Endothelial cell of umbilical vein (primary cell): ENCODE measurements at regions not wholly inside any gene's neighbourhood (a gene's known extent, or its start where the extent isn't known, plus 50 kb on each side); places are given as distances from the start of the nearest gene placed in this dataset.

Source experiments
- BruUV-seq: library from RNA; stranded (reverse); fragments of 400-500 nt; replicated peaks from 2 replicates; lab custom pipeline; 2021; lab: Mats Ljungman, UMichigan
- CTCF ChIA-PET: fragments of 300-600, 350-600 bp; sonication (Branson Sonifier 250); formaldehyde crosslinking; loops from one replicate; lab custom pipeline; 2021; ENCODE audit warnings: antibody characterized with exemption, inconsistent platforms; lab: Charles Lee
- POLR2A ChIA-PET: fragments of 300-600, 350-600 bp; sonication (Branson Sonifier 250); formaldehyde crosslinking; loops from one replicate; lab custom pipeline; 2021; ENCODE audit warnings: antibody characterized with exemption, inconsistent platforms; lab: Charles Lee
- DNase-seq: peaks from one replicate; pipeline ENCODE4 v3.0.0-alpha.2; 2011; ENCODE audit warnings: low read depth, low spot score
- FAIRE-seq: peaks from 2 replicates; lab custom pipeline; 2011; peaks lifted over from hg19 to GRCh38; lab: Jason Lieb, UNC
- H2AFZ ChIP-seq: 2 replicates; pipeline ENCODE4 v1.6.0; 2012; ENCODE audit warnings: low read depth, low read length, control low read depth, inconsistent platforms
- H3K27ac ChIP-seq: 2 replicates; pipeline ENCODE4 v1.5.1; 2011; ENCODE audit warnings: low read depth, mild to moderate bottlenecking, control low read depth, low read length, moderate library complexity; ENCODE audit not compliant: insufficient read depth
- H3K27me3 ChIP-seq, 2 experiments: 2 replicates each; pipeline versions ENCODE4 v1.6.0 to v1.6.1; 2011; ENCODE audit warnings: low read length in 2 of 2, mixed read lengths in 1 of 2; ENCODE audit not compliant: control insufficient read depth in 2 of 2, insufficient read depth in 2 of 2
- H3K36me3 ChIP-seq, 2 experiments: 2 replicates in 1 of 2; 3 replicates in 1 of 2; pipeline ENCODE4 v1.5.1; 2011; ENCODE audit warnings: low read length in 2 of 2, mild to moderate bottlenecking in 1 of 2, moderate library complexity in 1 of 2; ENCODE audit not compliant: control insufficient read depth in 2 of 2, insufficient read depth in 2 of 2; ENCODE audit errors: extremely low read depth in 1 of 2
- H3K4me1 ChIP-seq: 3 replicates; pipeline ENCODE4 v1.5.1; 2011; ENCODE audit warnings: mild to moderate bottlenecking, low read length; ENCODE audit not compliant: control insufficient read depth, insufficient read depth; ENCODE audit errors: extremely low read depth
- H3K4me2 ChIP-seq: 2 replicates; pipeline ENCODE4 v1.6.1; 2011; ENCODE audit warnings: low read length, control low read depth, mixed read lengths; ENCODE audit not compliant: insufficient read depth
- H3K4me3 ChIP-seq, 3 experiments: fragments of 200-600 bp in 1 of 3; sonication (generic), shearing (Covaris generic) in 1 of 3; replicated peaks in 1 of 3; 2 replicates each; pipeline ENCODE4 v1.5.1; 2011 to 2016; ENCODE audit warnings: control low read depth in 3 of 3, low read length in 3 of 3, mild to moderate bottlenecking in 2 of 3, inconsistent platforms in 1 of 3, low read depth in 1 of 3, moderate library complexity in 1 of 3; ENCODE audit not compliant: insufficient read depth in 1 of 3
- H3K79me2 ChIP-seq: 2 replicates; pipeline ENCODE4 v1.6.0; 2012; ENCODE audit warnings: low read length, inconsistent platforms; ENCODE audit not compliant: control insufficient read depth, insufficient read depth
- H3K9ac ChIP-seq: replicated peaks from 2 replicates; pipeline ENCODE3; 2011; ENCODE audit warnings: low read length, control low read depth; ENCODE audit not compliant: insufficient read depth; ENCODE audit errors: extremely low read depth
- H3K9me1 ChIP-seq: replicated peaks from 3 replicates; pipeline ENCODE4 v1.6.0; 2011; ENCODE audit warnings: mild to moderate bottlenecking, low read length; ENCODE audit not compliant: control insufficient read depth, insufficient read depth; ENCODE audit errors: extremely low read depth
- H3K9me3 ChIP-seq: replicated peaks from 2 replicates; pipeline ENCODE4 v1.5.1; 2012; ENCODE audit warnings: low read length, inconsistent platforms; ENCODE audit not compliant: control insufficient read depth, insufficient read depth
- H4K20me1 ChIP-seq: replicated peaks from 2 replicates; pipeline ENCODE3; 2011; ENCODE audit warnings: mild to moderate bottlenecking, low read length; ENCODE audit not compliant: control insufficient read depth, insufficient read depth; ENCODE audit errors: extremely low read depth
- CTCF ChIP-seq, 2 donors: IDR thresholded peaks; 1 replicate in 1 of 2; 2 replicates in 1 of 2; pipeline ENCODE4 v1.5.1; 2011; ENCODE audit warnings: low read length in 2 of 2, mild to moderate bottlenecking in 2 of 2, moderate library complexity in 2 of 2, control low read depth in 1 of 2, inconsistent platforms in 1 of 2, low read depth in 1 of 2; ENCODE audit not compliant: insufficient read depth in 1 of 2; ENCODE audit errors: extremely low read depth in 1 of 2
- EZH2 ChIP-seq: IDR thresholded peaks from 2 replicates; pipeline ENCODE4 v1.6.1; 2012; ENCODE audit warnings: borderline replicate concordance, low read depth, mild to moderate bottlenecking, moderate library complexity, low read length, inconsistent platforms; ENCODE audit not compliant: severe bottlenecking
- FOS ChIP-seq: IDR thresholded peaks from 2 replicates; pipeline ENCODE4 v1.6.1; 2011; ENCODE audit warnings: mild to moderate bottlenecking, low read length, moderate library complexity, borderline replicate concordance; ENCODE audit not compliant: insufficient read depth
- GATA2 ChIP-seq: IDR thresholded peaks from 2 replicates; pipeline ENCODE4 v1.7.0; 2011; ENCODE audit warnings: low read depth, mild to moderate bottlenecking, moderate library complexity, mixed read lengths, low read length; ENCODE audit not compliant: insufficient read length, insufficient read depth
- JUN ChIP-seq: IDR thresholded peaks from 2 replicates; pipeline ENCODE4 v1.6.1; 2011; ENCODE audit warnings: borderline replicate concordance, low read depth; ENCODE audit not compliant: insufficient read length, insufficient read depth
- MAX ChIP-seq: IDR thresholded peaks from 2 replicates; pipeline ENCODE4 v1.6.1; 2011; ENCODE audit not compliant: insufficient read depth, insufficient read length
- MYC ChIP-seq: IDR thresholded peaks from one replicate; pipeline ENCODE4 v1.6.1; 2011; ENCODE audit warnings: mild to moderate bottlenecking, low read depth, low read length
- POLR2A ChIP-seq: IDR thresholded peaks from 2 replicates; pipeline ENCODE4 v1.6.1; 2012; ENCODE audit warnings: low read depth, mild to moderate bottlenecking, control low read depth, low read length
- POLR2AphosphoS5 ChIP-seq: IDR thresholded peaks from 2 replicates; pipeline ENCODE4 v1.6.1; 2012; ENCODE audit warnings: low read depth, mild to moderate bottlenecking, control low read depth, low read length, moderate library complexity; ENCODE audit not compliant: insufficient read depth
- dilution Hi-C: fragments of 300-500 bp; cut with MboI; formaldehyde crosslinking; loops from one replicate; pipeline ENCODE4 v1.15.0; 2019; ENCODE audit warnings: low sequenced_read_pairs; ENCODE audit not compliant: extremely low pct_ligation_motif_present
- intact Hi-C: fragments of 100-400 bp; cut with micrococcal nuclease; formaldehyde crosslinking; loops from one replicate; pipeline ENCODE4 v1.10.0; 2022

- no peak for FAIRE-seq
- ChIA-PET CTCF (interaction anchor here (1.0 to 9.8 kb wide), 17 partner anchors 8 to 1005 kb away, joined by 3 to 343 read pairs (median 8); partner anchors contain the start of genes RASL11A and URAD), POLR2A (interaction anchor here (0.5 kb wide), 1 partner anchor 355 kb away, joined by 5 read pairs; no protein-coding TSS in a partner anchor)
- intact Hi-C loops (loop anchor here (10.0 kb wide), 1 partner anchor 1000 kb away; the partner anchor contains the start of gene URAD), dilution Hi-C loops (no loop called here)
- Histone ChIP-seq H3K27ac (no peak overlapping the region), H3K4me3 (no peak overlapping the region), H3K9me3 (no peaks in the 10 kb centered on the region), H3K4me1 (peaks cover 4% of the 10 kb centered on the region), H2AFZ (no peak overlapping the region), H3K9ac (no peak overlapping the region), H3K36me3 (no peaks in the 10 kb centered on the region), H3K79me2 (no peaks in the 10 kb centered on the region), H3K9me1 (no peaks in the 10 kb centered on the region), H4K20me1 (no peaks in the 10 kb centered on the region), H3K27me3 (peaks cover 2 to 4% of the 10 kb centered on the region in 2 experiments), H3K4me2 (no peak overlapping the region)
- no peak for TF ChIP-seq POLR2A
- no peak for TF ChIP-seq MYC
- TF ChIP-seq EZH2 = no peak
- TF ChIP-seq JUN = no peak
- TF ChIP-seq CTCF (IDR thresholded peaks at IDR 0.05; ENCODE audit: extremely low read depth in 1 of 2, insufficient read depth in 1 of 2, low read depth in 1 of 2, low read length in 2 of 2) = no peak
- no peak for TF ChIP-seq FOS
- no peak for TF ChIP-seq GATA2
- TF ChIP-seq POLR2AphosphoS5 = no peak
- no peak for TF ChIP-seq MAX
- no peak for DNase-seq
- no TSS peak for BruUV-seq
Observed at GRCh38 chr13:26984337-26984736, 187.3 kb downstream of the USP12 start.
